Gastroesophageal sphincter (tissue), 3 donors: ENCODE measurements at regions not wholly inside any gene's neighbourhood (a gene's known extent, or its start where the extent isn't known, plus 50 kb on each side); places are given as distances from the start of the nearest gene placed in this dataset.

Source experiments
- EP300 ChIP-seq: sonication (generic); formaldehyde crosslinking; IDR thresholded peaks from one replicate; pipeline ENCODE4 v1.6.1; 2017; ENCODE audit warnings: antibody characterized with exemption, mild to moderate bottlenecking
- POLR2A ChIP-seq, 2 donors: fragments of 450-650 bp; IDR thresholded peaks; one replicate each; pipeline ENCODE4 v1.6.1; 2017; ENCODE audit warnings: antibody characterized with exemption in 2 of 2, mild to moderate bottlenecking in 2 of 2, moderate library complexity in 1 of 2
- POLR2AphosphoS5 ChIP-seq: sonication (generic); formaldehyde crosslinking; IDR thresholded peaks from one replicate; pipeline ENCODE4 v1.6.1; 2017; ENCODE audit warnings: antibody characterized with exemption
- TF ChIP-seq, protein P1 (sequence below), 4 experiments: fragments of 200-600 bp in 2 of 4; fragments of 450-650 bp in 2 of 4; sonication (generic) in 1 of 4; IDR thresholded peaks; one replicate each; pipeline ENCODE4 v1.5.1; 2017 to 2019; ENCODE audit warnings: antibody characterized with exemption in 4 of 4, mild to moderate bottlenecking in 2 of 4, moderate library complexity in 2 of 4

DNA sequence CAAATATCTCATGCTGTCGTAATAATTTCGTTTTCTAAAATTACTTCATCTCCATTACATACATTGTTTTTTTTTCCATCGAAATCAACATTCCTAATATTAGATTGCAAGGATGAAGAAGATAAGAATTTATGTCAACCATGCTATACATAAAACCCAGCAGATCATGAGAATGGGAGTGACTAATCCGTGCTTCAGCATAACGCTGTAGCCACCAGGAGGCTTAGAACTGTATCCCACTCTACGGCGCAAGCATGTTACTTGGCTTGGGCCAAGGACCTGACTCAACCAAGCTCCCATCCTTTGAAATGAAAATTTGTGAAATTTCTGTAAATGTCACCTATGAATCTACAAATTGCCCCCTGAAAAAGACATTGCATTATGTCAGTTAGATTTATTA lies 392.5 kb downstream of the FIGN start:
- TF ChIP-seq POLR2A (IDR thresholded peaks at IDR 0.05): no peak
- no peak for TF ChIP-seq POLR2AphosphoS5
- TF ChIP-seq, protein P1, sequence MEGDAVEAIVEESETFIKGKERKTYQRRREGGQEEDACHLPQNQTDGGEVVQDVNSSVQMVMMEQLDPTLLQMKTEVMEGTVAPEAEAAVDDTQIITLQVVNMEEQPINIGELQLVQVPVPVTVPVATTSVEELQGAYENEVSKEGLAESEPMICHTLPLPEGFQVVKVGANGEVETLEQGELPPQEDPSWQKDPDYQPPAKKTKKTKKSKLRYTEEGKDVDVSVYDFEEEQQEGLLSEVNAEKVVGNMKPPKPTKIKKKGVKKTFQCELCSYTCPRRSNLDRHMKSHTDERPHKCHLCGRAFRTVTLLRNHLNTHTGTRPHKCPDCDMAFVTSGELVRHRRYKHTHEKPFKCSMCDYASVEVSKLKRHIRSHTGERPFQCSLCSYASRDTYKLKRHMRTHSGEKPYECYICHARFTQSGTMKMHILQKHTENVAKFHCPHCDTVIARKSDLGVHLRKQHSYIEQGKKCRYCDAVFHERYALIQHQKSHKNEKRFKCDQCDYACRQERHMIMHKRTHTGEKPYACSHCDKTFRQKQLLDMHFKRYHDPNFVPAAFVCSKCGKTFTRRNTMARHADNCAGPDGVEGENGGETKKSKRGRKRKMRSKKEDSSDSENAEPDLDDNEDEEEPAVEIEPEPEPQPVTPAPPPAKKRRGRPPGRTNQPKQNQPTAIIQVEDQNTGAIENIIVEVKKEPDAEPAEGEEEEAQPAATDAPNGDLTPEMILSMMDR (IDR thresholded peaks at IDR 0.05): no peak
- TF ChIP-seq EP300: no peak
